Muscle layer of duodenum (tissue), 2 donors: ENCODE measurements at regions not wholly inside any gene's neighbourhood (a gene's known extent, or its start where the extent isn't known, plus 50 kb on each side); places are given as distances from the start of the nearest gene placed in this dataset.

Experiments
- H3K27ac ChIP-seq: one replicate; pipeline ENCODE4 v1.7.0; 2013; ENCODE audit warnings: mild to moderate bottlenecking, low read length
- H3K27me3 ChIP-seq: one replicate; pipeline ENCODE4 v1.7.0; 2013; ENCODE audit warnings: low read depth, mild to moderate bottlenecking, control low read depth, low read length
- H3K36me3 ChIP-seq, 2 donors: one replicate each; pipeline ENCODE4 v1.7.0; 2013; ENCODE audit warnings: low read length in 2 of 2, control low read depth in 1 of 2, mild to moderate bottlenecking in 1 of 2; ENCODE audit not compliant: insufficient read depth in 2 of 2, control insufficient read depth in 1 of 2
- H3K4me1 ChIP-seq, 2 donors: one replicate each; pipeline ENCODE4 v1.7.0; 2013; ENCODE audit warnings: low read length in 2 of 2, mild to moderate bottlenecking in 2 of 2, control low read depth in 1 of 2, moderate library complexity in 1 of 2; ENCODE audit not compliant: insufficient read depth in 2 of 2, control insufficient read depth in 1 of 2
- H3K4me3 ChIP-seq, 2 donors: one replicate each; pipeline ENCODE4 v1.7.0; 2013; ENCODE audit warnings: low read length in 2 of 2, low read depth in 1 of 2, mild to moderate bottlenecking in 1 of 2
- H3K9me3 ChIP-seq, 2 donors: one replicate each; pipeline ENCODE4 v1.7.0; 2013; ENCODE audit warnings: low read length in 2 of 2, control low read depth in 1 of 2, mild to moderate bottlenecking in 1 of 2; ENCODE audit not compliant: control insufficient read depth in 1 of 2
- donor health status: healthy.

DNA sequence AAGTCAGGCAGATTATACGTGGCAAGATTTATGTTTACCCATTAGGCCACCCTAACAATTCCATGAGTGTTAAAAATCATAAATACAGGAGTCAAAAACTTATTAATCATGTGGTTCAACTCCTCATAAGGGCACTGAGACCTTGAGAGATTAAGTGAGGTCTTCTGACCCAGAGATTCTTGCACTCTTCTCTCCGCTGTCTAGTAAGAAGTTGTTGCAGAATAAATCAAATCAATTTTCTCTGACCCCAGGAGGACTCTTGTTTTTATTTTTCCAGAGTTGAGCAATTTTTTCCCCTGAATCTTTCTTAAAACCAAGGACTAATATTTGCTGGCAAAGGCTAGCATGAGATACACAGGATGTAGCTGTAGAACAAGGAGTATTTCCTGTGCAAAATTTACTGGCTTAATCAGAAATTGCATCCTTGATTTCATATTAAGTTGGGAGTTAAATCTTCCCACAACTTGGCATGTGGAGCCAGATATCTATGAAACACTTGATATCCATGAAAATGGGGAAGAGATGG, 90.9 kb upstream of the PTHLH start:
- H3K27ac ChIP-seq = no peak overlapping the region
- H3K4me1 ChIP-seq = no peaks in the 10 kb centered on the region
- no peaks in the 10 kb centered on the region for H3K9me3 ChIP-seq
- H3K27me3 ChIP-seq = no peaks in the 10 kb centered on the region
- no peak overlapping the region for H3K4me3 ChIP-seq
- H3K36me3 ChIP-seq = no peaks in the 10 kb centered on the region

DNA sequence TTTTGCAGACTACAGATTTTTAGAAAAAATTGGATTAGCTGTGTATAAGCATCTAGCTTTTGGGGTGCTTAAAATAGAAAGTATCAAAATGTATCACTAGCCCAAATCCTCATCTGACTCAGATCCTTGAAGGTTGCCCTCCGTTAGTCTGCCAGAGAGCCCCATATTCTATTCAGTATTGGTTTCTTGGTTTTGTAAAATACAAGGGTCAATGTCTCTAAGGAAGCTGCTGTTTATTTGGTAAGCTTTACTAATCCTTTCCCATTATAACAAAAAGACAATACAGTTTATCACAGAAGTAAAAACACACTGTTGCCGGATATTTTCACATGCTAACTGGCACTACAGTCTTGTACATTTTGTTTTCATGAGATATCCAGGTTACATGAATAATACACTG, 92.8 kb upstream of the PTHLH start:
- Histone ChIP-seq H3K4me1 (no peaks in the 10 kb centered on the region), H3K27me3 (no peaks in the 10 kb centered on the region), H3K27ac (no peak overlapping the region), H3K4me3 (no peak overlapping the region), H3K9me3 (no peaks in the 10 kb centered on the region), H3K36me3 (no peaks in the 10 kb centered on the region)

DNA sequence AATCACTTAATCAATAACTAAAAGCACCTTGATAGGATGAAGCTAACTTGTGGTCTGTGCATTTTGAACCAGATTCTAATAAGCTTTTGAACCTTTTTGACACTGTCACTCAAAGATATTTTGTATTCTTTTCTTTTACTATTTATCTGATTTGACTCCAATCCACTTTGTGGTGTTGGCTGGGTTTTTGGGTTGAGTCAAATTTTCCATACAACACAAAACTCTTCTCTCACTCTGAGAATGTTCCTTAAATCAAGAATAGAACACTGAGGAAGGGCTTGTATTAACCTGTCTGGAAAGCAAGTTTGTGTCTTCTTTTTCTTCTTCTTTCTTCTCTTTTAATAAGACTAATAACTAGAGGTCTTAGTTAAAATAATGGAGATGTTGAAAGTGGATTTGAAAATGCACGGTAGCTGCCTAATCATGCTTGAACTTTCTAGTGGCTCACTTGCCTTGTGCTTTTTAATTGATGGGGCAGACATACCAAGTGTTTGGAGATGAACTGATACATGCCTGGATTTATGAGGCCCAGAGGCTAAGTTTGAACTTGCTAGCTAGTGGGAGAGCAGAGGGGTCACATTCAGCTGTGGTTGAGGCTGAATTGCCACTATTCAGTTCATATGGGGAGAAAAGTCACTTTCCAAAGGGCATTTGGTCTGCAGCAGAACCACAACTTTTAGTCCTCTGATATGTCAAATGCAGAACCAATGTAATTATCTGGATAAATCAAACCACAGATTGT, 93.5 kb upstream of the PTHLH start:
- Histone ChIP-seq H3K27me3 (no peaks in the 10 kb centered on the region), H3K4me3 (no peak overlapping the region), H3K4me1 (no peaks in the 10 kb centered on the region), H3K9me3 (no peaks in the 10 kb centered on the region), H3K27ac (no peak overlapping the region), H3K36me3 (no peaks in the 10 kb centered on the region)

DNA sequence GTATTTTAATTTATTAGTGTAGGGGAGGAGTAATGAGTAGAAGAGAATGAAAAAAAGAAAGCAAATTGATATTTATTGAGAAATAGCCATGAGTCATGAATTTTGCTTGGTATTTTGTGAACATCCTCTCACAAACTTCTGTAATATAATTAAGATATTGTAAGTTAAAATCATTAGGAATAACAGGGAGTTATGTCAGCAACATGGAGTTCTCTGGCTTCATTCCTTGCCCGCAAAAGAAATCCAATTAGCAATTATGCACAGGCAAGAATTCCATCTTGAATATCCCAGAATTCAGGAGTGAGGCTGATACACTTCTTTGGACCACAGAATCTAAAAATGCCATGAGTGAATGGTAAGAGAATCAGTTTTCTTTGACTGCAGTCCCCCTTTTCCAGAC, 94.3 kb upstream of the PTHLH start:
- peaks cover 0 to 2% of the 10 kb centered on the region in 2 donors for H3K9me3 ChIP-seq
- no peaks in the 10 kb centered on the region for H3K4me1 ChIP-seq
- H3K4me3 ChIP-seq = no peak overlapping the region
- H3K36me3 ChIP-seq = no peaks in the 10 kb centered on the region
- H3K27me3 ChIP-seq = no peaks in the 10 kb centered on the region
- no peak overlapping the region for H3K27ac ChIP-seq

DNA sequence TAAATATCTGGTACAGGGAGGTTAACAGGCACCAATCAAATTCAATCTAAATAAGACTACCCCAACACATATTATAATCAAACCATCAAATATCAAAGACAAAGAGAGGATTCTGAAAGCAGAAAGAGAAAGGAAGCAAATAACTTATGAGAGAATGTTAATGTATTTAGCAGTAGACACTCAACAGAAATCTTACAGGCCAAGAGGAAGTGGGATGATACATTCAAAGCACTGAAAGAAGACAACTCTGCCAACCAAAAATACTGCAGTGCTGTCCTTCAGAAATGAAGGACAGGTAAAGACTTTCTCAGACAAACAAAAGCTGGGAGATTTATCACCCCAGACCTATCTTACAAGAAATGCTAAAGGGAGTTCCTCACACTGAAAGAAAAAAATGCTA, 95.9 kb upstream of the PTHLH start:
- H3K36me3 ChIP-seq = no peaks in the 10 kb centered on the region
- no peaks in the 10 kb centered on the region for H3K4me1 ChIP-seq
- peaks cover 0 to 7% of the 10 kb centered on the region in 2 donors for H3K9me3 ChIP-seq
- no peak overlapping the region for H3K27ac ChIP-seq
- no peaks in the 10 kb centered on the region for H3K27me3 ChIP-seq
- H3K4me3 ChIP-seq = no peak overlapping the region

DNA sequence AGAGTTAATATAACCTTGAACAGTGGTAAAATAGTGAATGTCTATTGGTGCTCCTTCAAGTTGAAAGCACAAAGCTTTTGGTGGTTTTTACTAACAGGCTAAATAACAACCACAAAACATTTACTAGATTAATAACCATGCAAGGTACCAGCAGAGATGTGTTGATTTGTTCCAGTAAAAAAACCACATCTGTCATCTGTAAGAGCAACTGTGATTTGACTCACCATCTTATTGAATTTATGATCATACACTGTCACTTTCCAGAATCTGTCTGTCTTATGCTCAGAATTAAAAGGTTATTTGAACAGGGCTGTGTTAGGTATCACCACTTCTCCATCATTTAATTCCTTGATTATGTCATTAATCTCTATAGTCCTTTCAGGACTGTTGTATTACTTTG, 107.0 kb upstream of the PTHLH start:
- no peak overlapping the region for H3K4me3 ChIP-seq
- H3K9me3 ChIP-seq = peaks cover 0 to 17% of the 10 kb centered on the region in 2 donors
- no peak overlapping the region for H3K27ac ChIP-seq
- no peaks in the 10 kb centered on the region for H3K36me3 ChIP-seq
- no peaks in the 10 kb centered on the region for H3K27me3 ChIP-seq
- H3K4me1 ChIP-seq = no peaks in the 10 kb centered on the region

DNA sequence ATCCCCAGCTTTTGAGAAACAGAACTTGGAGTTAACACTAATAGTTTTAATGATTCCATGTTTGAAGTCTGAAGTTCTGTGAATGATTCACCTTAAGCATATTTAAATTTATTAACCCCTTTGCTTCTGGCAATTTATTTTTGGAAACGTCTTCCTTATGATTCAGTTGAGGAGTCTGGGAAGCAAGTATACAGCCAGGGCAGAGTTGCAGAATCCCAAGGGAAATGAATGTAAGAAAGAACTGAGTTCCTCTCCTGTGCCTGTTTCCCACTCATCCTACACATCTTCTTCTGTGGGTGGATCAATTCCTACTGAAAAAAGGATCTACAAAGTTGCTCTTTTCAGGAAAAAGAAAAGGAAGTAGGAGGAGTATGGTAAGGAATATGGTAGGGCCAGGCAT, 108.2 kb upstream of the CCDC91 start:
- Histone ChIP-seq H3K4me3 (no peak overlapping the region), H3K27me3 (no peaks in the 10 kb centered on the region), H3K27ac (no peak overlapping the region), H3K36me3 (no peaks in the 10 kb centered on the region), H3K4me1 (no peaks in the 10 kb centered on the region), H3K9me3 (peaks cover 0 to 5% of the 10 kb centered on the region in 2 donors)

DNA sequence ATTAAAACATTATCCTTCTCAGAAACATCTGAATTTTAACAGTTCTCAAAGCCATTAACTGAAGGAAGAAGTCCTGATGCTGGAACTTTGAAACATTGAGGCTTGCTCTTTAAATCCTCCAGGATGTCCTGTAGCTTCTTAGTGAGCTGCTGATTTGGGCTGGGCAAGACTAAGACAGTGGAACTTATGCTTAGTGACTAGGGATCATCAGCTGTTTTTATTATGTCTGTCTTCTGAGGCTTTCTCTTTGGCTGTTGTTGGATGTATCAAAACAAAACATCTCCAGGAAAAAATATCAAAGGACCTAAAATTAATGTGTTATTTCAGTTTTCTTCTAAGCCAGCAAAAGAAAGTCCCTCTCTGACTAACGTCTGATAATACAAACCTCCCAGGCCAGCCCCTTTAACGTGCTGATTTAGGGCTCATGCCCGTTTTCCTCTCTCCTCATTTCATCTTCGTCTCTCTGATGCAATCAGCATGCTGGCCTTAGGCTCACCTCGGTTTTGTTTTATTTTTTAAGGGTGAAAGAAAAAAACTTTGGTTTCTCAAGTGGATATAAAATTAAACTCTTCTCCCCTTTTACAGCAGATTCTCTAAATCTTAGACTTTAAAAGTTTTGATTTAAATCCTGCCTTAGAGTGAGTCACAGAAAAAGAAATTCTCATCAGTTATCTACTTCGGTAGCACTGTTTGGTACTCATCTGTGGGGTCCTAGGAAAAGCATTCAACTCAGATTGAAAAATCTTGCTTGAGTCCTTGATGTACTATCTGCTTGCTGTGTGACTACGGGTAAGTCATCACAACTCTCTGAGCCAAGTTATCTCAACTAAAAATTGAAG, 106.2 kb upstream of the CCDC91 start:
- Histone ChIP-seq H3K27me3 (no peaks in the 10 kb centered on the region), H3K27ac (no peak overlapping the region), H3K4me1 (no peaks in the 10 kb centered on the region), H3K36me3 (no peaks in the 10 kb centered on the region), H3K4me3 (no peak overlapping the region), H3K9me3 (no peaks in the 10 kb centered on the region)

DNA sequence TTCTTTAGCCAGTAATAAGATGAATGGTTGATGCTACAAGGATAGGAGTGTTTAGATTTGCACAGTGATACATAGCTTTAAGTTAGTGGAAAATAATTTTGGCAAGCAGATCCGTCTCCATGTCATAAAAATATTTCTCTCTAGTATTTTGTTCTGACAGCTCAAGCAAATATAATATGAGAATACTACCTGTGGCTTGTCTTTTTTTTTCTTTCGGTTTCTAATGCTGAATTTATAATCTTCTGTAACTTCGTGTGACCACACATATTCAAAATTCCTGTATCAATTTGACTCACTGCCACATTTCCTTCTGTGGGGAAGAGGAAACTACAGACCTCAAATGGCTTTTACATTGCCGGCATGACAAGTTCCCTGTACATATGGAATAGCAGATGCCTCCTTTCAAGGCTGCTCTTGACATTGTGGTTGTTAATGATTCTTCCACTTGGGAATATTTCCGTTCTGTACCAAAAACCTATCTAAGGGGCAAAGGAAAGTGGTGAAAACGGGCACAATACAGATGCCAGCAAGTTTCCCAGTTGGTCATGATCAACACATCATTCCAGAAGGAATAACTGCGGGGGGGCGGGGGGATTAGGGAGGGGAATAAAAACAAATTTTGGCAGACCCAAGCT, 103.6 kb upstream of the CCDC91 start:
- no peaks in the 10 kb centered on the region for H3K36me3 ChIP-seq
- no peak overlapping the region for H3K27ac ChIP-seq
- H3K9me3 ChIP-seq = no peaks in the 10 kb centered on the region
- H3K27me3 ChIP-seq = no peaks in the 10 kb centered on the region
- no peaks in the 10 kb centered on the region for H3K4me1 ChIP-seq
- no peak overlapping the region for H3K4me3 ChIP-seq

DNA sequence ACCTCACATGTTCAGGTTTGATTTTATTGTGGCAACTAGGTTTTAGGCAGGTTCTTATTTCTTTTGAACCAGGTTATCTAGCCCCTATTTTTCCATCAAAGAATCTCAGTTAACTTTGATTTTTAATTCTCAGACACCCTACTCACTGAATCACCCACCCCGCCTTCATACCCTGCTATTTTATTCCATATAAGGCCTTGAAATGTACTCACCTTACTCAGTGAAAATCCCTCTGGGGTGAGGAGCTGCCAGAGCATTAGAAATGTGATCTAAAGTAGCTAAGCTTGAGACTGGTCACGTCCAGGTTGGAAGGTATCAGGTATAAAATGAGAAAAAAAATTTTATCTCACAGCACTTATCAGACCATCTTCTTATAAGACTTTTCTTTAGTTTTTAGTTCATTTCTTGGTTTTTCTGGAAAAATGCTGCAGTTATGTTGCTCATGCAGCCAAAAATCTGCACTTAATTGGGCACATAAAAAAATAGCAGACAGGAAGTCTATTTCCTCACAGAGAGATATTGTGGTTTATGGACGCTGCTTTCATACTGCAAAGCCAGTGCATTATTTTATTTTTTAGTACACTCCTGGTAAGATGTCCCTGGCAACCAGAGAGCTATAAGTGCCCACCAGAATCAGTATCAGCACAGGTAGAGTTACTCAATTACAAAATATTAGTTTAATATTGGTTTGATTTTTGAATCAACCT, 101.5 kb upstream of the CCDC91 start:
- Histone ChIP-seq H3K4me1 (no peaks in the 10 kb centered on the region), H3K27ac (no peak overlapping the region), H3K9me3 (no peaks in the 10 kb centered on the region), H3K27me3 (no peaks in the 10 kb centered on the region), H3K4me3 (no peak overlapping the region), H3K36me3 (no peaks in the 10 kb centered on the region)

DNA sequence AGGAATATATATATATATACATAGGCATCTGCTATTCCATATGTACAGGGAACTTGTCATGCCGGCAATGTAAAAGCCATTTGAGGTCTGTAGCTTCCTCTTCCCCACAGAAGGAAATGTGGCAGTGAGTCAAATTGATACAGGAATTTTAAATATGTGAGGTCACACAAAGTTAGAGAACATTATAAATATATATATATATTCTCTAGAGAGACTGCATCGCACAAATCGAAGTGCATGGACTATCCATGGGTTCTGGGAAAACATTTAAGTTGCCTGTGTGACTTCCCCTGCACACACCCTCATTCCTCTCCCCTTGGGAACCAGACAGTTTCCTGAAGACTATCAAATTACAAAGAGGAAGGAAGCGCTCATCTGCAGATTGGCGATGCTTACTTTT, 100.9 kb upstream of the CCDC91 start:
- Histone ChIP-seq H3K27me3 (no peaks in the 10 kb centered on the region), H3K36me3 (no peaks in the 10 kb centered on the region), H3K9me3 (no peaks in the 10 kb centered on the region), H3K4me1 (no peaks in the 10 kb centered on the region), H3K27ac (no peak overlapping the region), H3K4me3 (no peak overlapping the region)
